ENCODE measurements at regions not wholly inside any gene's neighbourhood (a gene's known extent, or its start where the extent isn't known, plus 50 kb on each side); places are given as distances from the start of the nearest gene placed in this dataset.

DNA sequence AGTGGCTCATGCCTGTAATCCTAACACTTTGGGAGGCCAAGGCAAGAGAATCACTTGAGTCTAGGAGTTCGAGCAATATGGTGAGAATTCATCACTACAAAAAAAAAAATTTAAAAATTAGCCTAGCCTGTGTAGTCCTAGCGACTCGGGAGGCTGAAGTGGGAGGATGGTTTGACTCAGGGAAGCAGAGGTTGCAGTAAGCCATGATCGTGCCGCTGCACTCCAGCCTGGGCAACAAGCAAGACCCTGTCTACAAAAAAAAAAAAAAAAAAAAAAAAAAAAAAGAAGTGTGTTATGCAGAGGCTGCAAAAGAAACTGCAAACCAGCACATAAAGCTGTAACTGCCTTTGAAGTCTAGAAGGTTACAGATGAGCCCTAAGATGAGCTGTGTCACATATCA lies 116.9 kb upstream of the SLC1A3 start:
- H3K36me3 ChIP-seq (ENCODE audit: control insufficient read depth, low read length): no peaks in the 10 kb centered on the region
- H3K79me2 ChIP-seq (ENCODE audit: control insufficient read depth, low read length): no peaks in the 10 kb centered on the region
- TF ChIP-seq EZH2phosphoT487 (IDR thresholded peaks at IDR 0.05; ENCODE audit: borderline replicate concordance, low read length): no peak
- TF ChIP-seq, protein P1, sequence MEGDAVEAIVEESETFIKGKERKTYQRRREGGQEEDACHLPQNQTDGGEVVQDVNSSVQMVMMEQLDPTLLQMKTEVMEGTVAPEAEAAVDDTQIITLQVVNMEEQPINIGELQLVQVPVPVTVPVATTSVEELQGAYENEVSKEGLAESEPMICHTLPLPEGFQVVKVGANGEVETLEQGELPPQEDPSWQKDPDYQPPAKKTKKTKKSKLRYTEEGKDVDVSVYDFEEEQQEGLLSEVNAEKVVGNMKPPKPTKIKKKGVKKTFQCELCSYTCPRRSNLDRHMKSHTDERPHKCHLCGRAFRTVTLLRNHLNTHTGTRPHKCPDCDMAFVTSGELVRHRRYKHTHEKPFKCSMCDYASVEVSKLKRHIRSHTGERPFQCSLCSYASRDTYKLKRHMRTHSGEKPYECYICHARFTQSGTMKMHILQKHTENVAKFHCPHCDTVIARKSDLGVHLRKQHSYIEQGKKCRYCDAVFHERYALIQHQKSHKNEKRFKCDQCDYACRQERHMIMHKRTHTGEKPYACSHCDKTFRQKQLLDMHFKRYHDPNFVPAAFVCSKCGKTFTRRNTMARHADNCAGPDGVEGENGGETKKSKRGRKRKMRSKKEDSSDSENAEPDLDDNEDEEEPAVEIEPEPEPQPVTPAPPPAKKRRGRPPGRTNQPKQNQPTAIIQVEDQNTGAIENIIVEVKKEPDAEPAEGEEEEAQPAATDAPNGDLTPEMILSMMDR (IDR thresholded peaks at IDR 0.05; ENCODE audit: low read depth, low read length, poor library complexity, severe bottlenecking): no peak
- no peaks in the 10 kb centered on the region for H3K9me2 ChIP-seq (replicated peaks; ENCODE audit: control insufficient read depth, low read length)
- no peaks in the 10 kb centered on the region for H3K27me3 ChIP-seq (ENCODE audit: control insufficient read depth, low read length)
- no peak overlapping the region for H3K4me3 ChIP-seq (ENCODE audit: low read length)
- H4K20me1 ChIP-seq (ENCODE audit: control insufficient read depth, insufficient read depth, low read depth, low read length): no peaks in the 10 kb centered on the region
- no peak overlapping the region for H3K4me2 ChIP-seq (ENCODE audit: low read length)
- no peaks in the 10 kb centered on the region for H3K4me1 ChIP-seq (ENCODE audit: control insufficient read depth, low read length)
- no peaks in the 10 kb centered on the region for H3F3A ChIP-seq (ENCODE audit: control insufficient read depth, insufficient read depth)
- H3K9me3 ChIP-seq (ENCODE audit: control insufficient read depth, insufficient read depth, low read length): no peaks in the 10 kb centered on the region
- H3K27ac ChIP-seq (ENCODE audit: low read depth, low read length): no peak overlapping the region

DNA sequence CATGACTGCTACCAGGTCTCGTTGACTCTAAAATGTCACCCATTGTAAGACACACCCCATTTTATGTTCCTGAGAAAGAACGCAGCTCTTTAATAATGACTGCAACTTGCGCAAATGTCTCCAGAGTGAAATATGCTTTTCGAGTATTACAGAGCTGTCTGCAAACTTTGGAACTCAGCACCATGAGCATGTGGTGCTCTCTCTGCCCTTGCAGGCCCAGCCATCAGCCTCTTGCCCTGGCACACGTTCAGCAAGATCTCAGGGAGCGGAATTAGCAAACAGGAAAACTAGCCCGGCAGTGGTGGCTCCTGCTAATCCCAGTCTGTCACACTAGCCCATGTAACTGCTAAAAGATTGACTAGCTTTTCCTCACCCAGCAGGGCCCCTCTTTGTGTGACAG lies 114.5 kb upstream of the SLC1A3 start:
- Histone ChIP-seq H3K36me3 (ENCODE audit: control insufficient read depth, low read length) (no peaks in the 10 kb centered on the region), H3K4me3 (ENCODE audit: low read length) (no peak overlapping the region), H3K9me3 (ENCODE audit: control insufficient read depth, insufficient read depth, low read length) (no peaks in the 10 kb centered on the region), H3K9me2 (replicated peaks; ENCODE audit: control insufficient read depth, low read length) (no peaks in the 10 kb centered on the region), H3K79me2 (ENCODE audit: control insufficient read depth, low read length) (no peaks in the 10 kb centered on the region), H4K20me1 (ENCODE audit: control insufficient read depth, insufficient read depth, low read depth, low read length) (no peaks in the 10 kb centered on the region), H3K4me1 (ENCODE audit: control insufficient read depth, low read length) (no peaks in the 10 kb centered on the region), H3K27me3 (ENCODE audit: control insufficient read depth, low read length) (no peaks in the 10 kb centered on the region), H3K4me2 (ENCODE audit: low read length) (no peak overlapping the region), H3K27ac (ENCODE audit: low read depth, low read length) (no peak overlapping the region), H3F3A (ENCODE audit: control insufficient read depth, insufficient read depth) (no peaks in the 10 kb centered on the region)
- TF ChIP-seq, protein P1 (IDR thresholded peaks at IDR 0.05; ENCODE audit: low read depth, low read length, poor library complexity, severe bottlenecking): no peak
- TF ChIP-seq EZH2phosphoT487 (IDR thresholded peaks at IDR 0.05; ENCODE audit: borderline replicate concordance, low read length): no peak

DNA sequence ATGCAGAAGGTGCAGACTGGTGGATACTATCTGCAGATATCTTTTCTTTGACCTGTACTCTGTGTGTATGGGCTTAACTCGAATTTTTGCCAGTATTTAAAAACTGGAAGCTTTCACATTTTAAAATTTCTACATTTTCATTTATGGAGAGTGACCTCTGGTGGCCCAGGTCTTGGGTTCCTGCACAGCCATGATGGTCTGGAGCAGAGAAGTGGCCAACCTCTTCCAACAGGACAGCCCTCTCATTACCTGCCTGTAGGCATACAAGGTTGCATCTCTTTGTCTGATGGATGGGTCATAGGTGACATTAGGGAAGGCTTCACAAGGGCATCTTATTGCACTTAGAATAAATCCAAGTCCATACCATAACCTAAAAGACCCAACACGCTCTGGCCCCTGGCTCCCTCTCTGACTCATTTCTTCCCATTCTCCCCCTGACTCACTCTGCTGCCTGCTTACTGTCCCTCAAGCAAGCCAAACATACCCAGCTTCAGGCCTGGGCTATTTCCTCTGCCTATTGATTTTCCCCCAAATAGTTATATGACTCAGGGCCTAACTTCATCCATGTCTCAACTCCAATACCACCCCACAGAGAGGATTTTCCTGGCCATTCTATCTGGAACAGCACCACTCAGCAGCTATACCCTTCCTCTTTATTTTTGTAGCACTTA lies 113.3 kb upstream of the SLC1A3 start:
- TF ChIP-seq, protein P1 (IDR thresholded peaks at IDR 0.05; ENCODE audit: low read depth, low read length, poor library complexity, severe bottlenecking): no peak
- no peak for TF ChIP-seq EZH2phosphoT487 (IDR thresholded peaks at IDR 0.05; ENCODE audit: borderline replicate concordance, low read length)

More for the DNA sequence above, 113.3 kb upstream of the SLC1A3 start:
- no peaks in the 10 kb centered on the region for H3K9me3 ChIP-seq (ENCODE audit: control insufficient read depth, insufficient read depth, low read length)
- H3K4me2 ChIP-seq (ENCODE audit: low read length): no peak overlapping the region
- no peaks in the 10 kb centered on the region for H3K4me1 ChIP-seq (ENCODE audit: control insufficient read depth, low read length)
- H3K4me3 ChIP-seq (ENCODE audit: low read length): no peak overlapping the region
- no peaks in the 10 kb centered on the region for H3K79me2 ChIP-seq (ENCODE audit: control insufficient read depth, low read length)
- no peak overlapping the region for H3K27ac ChIP-seq (ENCODE audit: low read depth, low read length)
- H3K36me3 ChIP-seq (ENCODE audit: control insufficient read depth, low read length): no peaks in the 10 kb centered on the region
- no peaks in the 10 kb centered on the region for H3K27me3 ChIP-seq (ENCODE audit: control insufficient read depth, low read length)
- no peaks in the 10 kb centered on the region for H4K20me1 ChIP-seq (ENCODE audit: control insufficient read depth, insufficient read depth, low read depth, low read length)
- H3K9me2 ChIP-seq (replicated peaks; ENCODE audit: control insufficient read depth, low read length): no peaks in the 10 kb centered on the region
- no peaks in the 10 kb centered on the region for H3F3A ChIP-seq (ENCODE audit: control insufficient read depth, insufficient read depth)

All from DOHH2 (cell line).